ENCODE measurements at regions not wholly inside any gene's neighbourhood (a gene's known extent, or its start where the extent isn't known, plus 50 kb on each side); places are given as distances from the start of the nearest gene placed in this dataset.
A peak's percentile ranks its signal among the peaks of the same experiment; 100 is the strongest.

DNA sequence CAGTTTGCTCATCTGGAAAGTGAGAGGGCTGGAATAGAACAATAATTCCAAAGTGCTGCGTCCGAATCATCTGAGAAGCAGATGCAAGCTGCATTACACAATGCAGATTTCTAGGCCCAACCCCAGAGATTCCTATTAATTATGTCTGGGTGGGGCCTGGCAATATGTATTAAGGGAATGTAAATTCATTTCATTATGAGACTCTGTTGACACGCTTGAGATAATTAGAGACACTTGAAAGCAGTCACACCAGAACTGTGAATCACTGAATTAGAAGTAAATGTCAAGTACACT, 54.7 kb upstream of the HK2 start:
- CTCF ChIA-PET = interaction anchor here (0.6 to 0.9 kb wide), 2 partner anchors 56 to 60 kb away, joined by 3 to 5 read pairs; no protein-coding TSS in a partner anchor
- intact Hi-C loops (cut with micrococcal nuclease; ENCODE audit: unreplicated experiment) = no loop called here
- BruUV-seq (replicated peaks) = no TSS peak
- Mint-ChIP-seq H3K27ac (ENCODE audit: unreplicated experiment) (no peak overlapping the region), H3K4me3 (ENCODE audit: low read depth, unreplicated experiment) (no peak overlapping the region), H3K36me3 (ENCODE audit: insufficient read depth, unreplicated experiment) (no peaks in the 10 kb centered on the region), H3K9me3 (ENCODE audit: low read depth, unreplicated experiment) (no peaks in the 10 kb centered on the region), H3K27me3 (ENCODE audit: unreplicated experiment) (peaks cover 14% of the 10 kb centered on the region), H3K4me1 (ENCODE audit: low read depth, unreplicated experiment) (peaks cover 12% of the 10 kb centered on the region)
- no peak for DNase-seq
- TF ChIP-seq, protein P1, sequence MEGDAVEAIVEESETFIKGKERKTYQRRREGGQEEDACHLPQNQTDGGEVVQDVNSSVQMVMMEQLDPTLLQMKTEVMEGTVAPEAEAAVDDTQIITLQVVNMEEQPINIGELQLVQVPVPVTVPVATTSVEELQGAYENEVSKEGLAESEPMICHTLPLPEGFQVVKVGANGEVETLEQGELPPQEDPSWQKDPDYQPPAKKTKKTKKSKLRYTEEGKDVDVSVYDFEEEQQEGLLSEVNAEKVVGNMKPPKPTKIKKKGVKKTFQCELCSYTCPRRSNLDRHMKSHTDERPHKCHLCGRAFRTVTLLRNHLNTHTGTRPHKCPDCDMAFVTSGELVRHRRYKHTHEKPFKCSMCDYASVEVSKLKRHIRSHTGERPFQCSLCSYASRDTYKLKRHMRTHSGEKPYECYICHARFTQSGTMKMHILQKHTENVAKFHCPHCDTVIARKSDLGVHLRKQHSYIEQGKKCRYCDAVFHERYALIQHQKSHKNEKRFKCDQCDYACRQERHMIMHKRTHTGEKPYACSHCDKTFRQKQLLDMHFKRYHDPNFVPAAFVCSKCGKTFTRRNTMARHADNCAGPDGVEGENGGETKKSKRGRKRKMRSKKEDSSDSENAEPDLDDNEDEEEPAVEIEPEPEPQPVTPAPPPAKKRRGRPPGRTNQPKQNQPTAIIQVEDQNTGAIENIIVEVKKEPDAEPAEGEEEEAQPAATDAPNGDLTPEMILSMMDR (IDR thresholded peaks at IDR 0.05; ENCODE audit: unreplicated experiment) = no peak

DNA sequence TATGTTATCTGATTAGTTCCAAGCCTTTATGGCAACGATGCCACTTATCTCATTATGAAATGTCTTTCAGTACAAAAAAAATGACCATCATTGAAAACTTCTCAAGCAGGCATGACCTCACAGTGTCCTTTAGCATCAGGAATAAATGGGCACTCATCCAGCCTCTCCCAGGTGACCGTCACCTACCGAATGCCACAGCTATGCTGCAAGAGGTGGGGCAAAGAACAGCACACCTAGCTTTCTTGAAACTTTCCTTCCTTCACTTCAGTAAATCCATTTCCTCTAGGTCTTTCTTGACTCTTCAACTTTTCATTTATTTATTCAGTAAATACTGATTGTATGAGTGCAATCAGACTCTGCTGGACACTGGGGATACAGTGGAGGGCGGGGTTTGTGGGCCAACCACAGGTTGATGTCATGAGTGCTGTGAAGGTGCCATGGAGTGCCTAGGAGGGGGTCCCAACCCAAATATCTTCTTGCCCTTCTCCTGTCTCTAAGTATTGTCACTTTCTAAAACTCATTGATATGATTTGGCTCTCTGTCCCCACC, 54.3 kb upstream of the HK2 start:
- no TSS peak for BruUV-seq (replicated peaks)
- peak; percentile 26 for DNase-seq

More for the DNA sequence above, 54.3 kb upstream of the HK2 start:
- TF ChIP-seq, protein P1 (IDR thresholded peaks at IDR 0.05; ENCODE audit: unreplicated experiment) = no peak
- H3K4me1 Mint-ChIP-seq (ENCODE audit: low read depth, unreplicated experiment) = peaks cover 12% of the 10 kb centered on the region
- H3K27ac Mint-ChIP-seq (ENCODE audit: unreplicated experiment) = no peak overlapping the region
- H3K27me3 Mint-ChIP-seq (ENCODE audit: unreplicated experiment) = peaks cover 15% of the 10 kb centered on the region
- no peaks in the 10 kb centered on the region for H3K36me3 Mint-ChIP-seq (ENCODE audit: insufficient read depth, unreplicated experiment)
- H3K9me3 Mint-ChIP-seq (ENCODE audit: low read depth, unreplicated experiment) = no peaks in the 10 kb centered on the region
- CTCF ChIA-PET = interaction anchor here (0.6 to 0.9 kb wide), 2 partner anchors 55 to 60 kb away, joined by 3 to 5 read pairs; no protein-coding TSS in a partner anchor
- intact Hi-C loops (cut with micrococcal nuclease; ENCODE audit: unreplicated experiment) = no loop called here
- no peak overlapping the region for H3K4me3 Mint-ChIP-seq (ENCODE audit: low read depth, unreplicated experiment)

Data from Calu3 (cell line).